Transverse colon (tissue), 4 donors: ENCODE measurements at regions not wholly inside any gene's neighbourhood (a gene's known extent, or its start where the extent isn't known, plus 50 kb on each side); places are given as distances from the start of the nearest gene placed in this dataset.
"Not testable (repeated sequence)": the region's sequence is repeated elsewhere in the genome, so short reads cannot be mapped to it uniquely, and the experiment has no call there.

Experiments used
- DNase-seq: peaks from one replicate; pipeline ENCODE4 v3.0.0-alpha.2; 2019
- H3K27ac ChIP-seq, 4 donors: fragments of 200-600 bp; sonication (generic); 2 replicates each; pipeline ENCODE4 v1.5.1; 2016 to 2018; ENCODE audit warnings: inconsistent platforms in 4 of 4
- H3K27me3 ChIP-seq: fragments of 200-600 bp; sonication (generic); 2 replicates; pipeline ENCODE4 v1.5.1; 2017; ENCODE audit warnings: inconsistent platforms
- H3K36me3 ChIP-seq, 4 donors: fragments of 200-600 bp; sonication (generic); 2 replicates each; pipeline ENCODE4 v1.5.1; 2017 to 2019; ENCODE audit warnings: inconsistent platforms in 4 of 4
- H3K4me1 ChIP-seq, 4 donors: fragments of 200-600 bp; sonication (generic); 2 replicates each; pipeline ENCODE4 v1.5.1; 2017 to 2020; ENCODE audit warnings: inconsistent platforms in 4 of 4
- H3K4me3 ChIP-seq, 4 donors: fragments of 200-600 bp; sonication (generic); 1 replicate in 1 of 4; 2 replicates in 3 of 4; pipeline versions ENCODE4 v1.5.1 to v1.6.1; 2017 to 2019; ENCODE audit warnings: inconsistent platforms in 4 of 4
- H3K9me3 ChIP-seq, 2 donors: fragments of 200-600 bp; sonication (generic); 2 replicates each; pipeline ENCODE4 v1.5.1; 2017 to 2019; ENCODE audit warnings: inconsistent platforms in 2 of 2
- CTCF ChIP-seq, 5 experiments: fragments of 200-600 bp in 3 of 5; fragments of 450-650 bp in 2 of 5; sonication (generic) in 3 of 5; IDR thresholded peaks; 1 replicate in 2 of 5; 2 replicates in 3 of 5; pipeline ENCODE4 v1.5.1; 2016 to 2017; ENCODE audit warnings: antibody characterized with exemption in 5 of 5, inconsistent platforms in 3 of 5, mild to moderate bottlenecking in 2 of 5, moderate library complexity in 1 of 5
- EP300 ChIP-seq: sonication (generic); formaldehyde crosslinking; IDR thresholded peaks from one replicate; pipeline ENCODE4 v1.6.1; 2017; ENCODE audit warnings: antibody characterized with exemption, low read depth
- POLR2A ChIP-seq: fragments of 450-650 bp; IDR thresholded peaks from one replicate; pipeline ENCODE4 v1.6.1; 2016; ENCODE audit warnings: antibody characterized with exemption, mild to moderate bottlenecking, moderate library complexity
- POLR2AphosphoS5 ChIP-seq, 3 donors: sonication (generic); formaldehyde crosslinking; IDR thresholded peaks; one replicate each; pipeline ENCODE4 v1.6.1; 2016; ENCODE audit warnings: antibody characterized with exemption in 3 of 3
- WGBS, 2 donors: methylation state at CpG; one replicate each; pipeline ENCODE4 v1.1.5; 2018; ENCODE audit warnings: low coverage in 1 of 2; 5-methylcytosine and 5-hydroxymethylcytosine counted together
- in situ Hi-C, 4 donors: fragments of 200-750 bp; cut with MboI; loops; one replicate each; pipeline versions ENCODE4 v1.15.0 to v1.15.1; 2017; ENCODE audit warnings: low sequenced_read_pairs in 3 of 4, low pct_ligation_motif_present in 1 of 4, low pct_unique_long_range_greater_than_20kb in 1 of 4
- intact Hi-C: fragments of 100-400 bp; cut with DNase I; formaldehyde crosslinking; loops from one replicate; pipeline ENCODE4 v1.15.1; 2023; ENCODE audit warnings: low total_unique reads

DNA sequence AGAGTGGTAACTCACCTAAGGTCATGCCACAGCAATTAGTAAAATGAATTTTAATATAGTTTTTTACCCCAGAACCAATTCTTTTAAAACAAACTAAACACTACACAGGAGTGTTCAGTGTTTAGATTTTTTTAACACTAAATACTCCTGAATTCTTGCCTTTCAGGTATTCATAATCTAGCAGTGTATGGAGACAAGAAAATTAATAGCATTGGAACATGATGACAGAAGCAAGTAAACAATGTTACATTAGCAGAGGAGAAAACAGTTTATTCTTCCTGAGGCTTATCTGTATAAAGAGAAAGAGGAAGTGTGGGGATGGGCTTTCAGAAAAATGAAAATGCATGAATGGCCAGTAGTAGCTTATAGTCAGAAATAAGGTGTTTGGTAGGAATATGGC, 222.1 kb upstream of the FAT3 start:
- no peak for DNase-seq
- no peaks in the 10 kb centered on the region for H3K27me3 ChIP-seq
- no peaks in the 10 kb centered on the region for H3K36me3 ChIP-seq
- intact Hi-C loops (no loop called here), in situ Hi-C loops (no loop called here)
- no peaks in the 10 kb centered on the region for H3K4me1 ChIP-seq
- TF ChIP-seq CTCF (IDR thresholded peaks at IDR 0.05) (no peak), POLR2A (no peak), EP300 (no peak), POLR2AphosphoS5 (IDR thresholded peaks at IDR 0.05) (no peak)
- H3K4me3 ChIP-seq = no peak overlapping the region
- H3K27ac ChIP-seq = no peak overlapping the region
- no peaks in the 10 kb centered on the region for H3K9me3 ChIP-seq

DNA sequence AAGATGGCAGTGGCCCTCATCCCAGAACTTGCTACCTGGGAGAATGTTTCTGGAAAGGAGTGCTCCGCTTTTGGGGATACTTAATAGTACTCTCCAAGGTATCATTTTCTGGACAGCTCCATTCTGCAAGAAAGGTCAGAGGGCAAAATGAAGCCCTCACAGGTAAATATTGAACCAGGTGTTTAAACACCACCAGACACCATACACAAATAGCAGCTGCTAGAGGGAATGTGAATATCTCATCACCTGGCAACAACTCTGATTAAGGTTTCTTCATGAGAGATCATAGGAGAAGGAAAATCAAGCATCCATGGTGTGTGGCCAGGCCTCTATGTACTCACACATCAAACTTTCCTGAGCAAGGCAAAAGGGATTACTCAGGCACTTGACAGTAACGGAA, 226.1 kb upstream of the FAT3 start:
- H3K36me3 ChIP-seq = no peaks in the 10 kb centered on the region
- no peak for DNase-seq
- no peak overlapping the region for H3K27ac ChIP-seq
- TF ChIP-seq CTCF (IDR thresholded peaks at IDR 0.05) (no peak), POLR2A (no peak), EP300 (no peak), POLR2AphosphoS5 (IDR thresholded peaks at IDR 0.05) (no peak)
- no peaks in the 10 kb centered on the region for H3K9me3 ChIP-seq
- WGBS, 2 donors = 89 to 100% methylated on average over 1 to 2 of the region's 2 CpGs
- intact Hi-C loops = no loop called here
- H3K27me3 ChIP-seq = no peaks in the 10 kb centered on the region
- in situ Hi-C loops = no loop called here
- H3K4me1 ChIP-seq = no peaks in the 10 kb centered on the region
- H3K4me3 ChIP-seq = no peak overlapping the region

GRCh38 chr11:91997226-91997625, 227.4 kb upstream of the FAT3 start:
- Histone ChIP-seq H3K27me3 (no peaks in the 10 kb centered on the region), H3K4me3 (no peak overlapping the region), H3K27ac (no peak overlapping the region), H3K9me3 (no peaks in the 10 kb centered on the region), H3K4me1 (no peaks in the 10 kb centered on the region), H3K36me3 (no peaks in the 10 kb centered on the region)
- intact Hi-C loops = no loop called here
- in situ Hi-C loops = no loop called here
- TF ChIP-seq POLR2AphosphoS5 (IDR thresholded peaks at IDR 0.05) (no peak), EP300 (no peak)
- WGBS, 2 donors = 58 to 62% methylated on average over 3 to 6 of the region's 6 CpGs
- DNase-seq = no peak

DNA sequence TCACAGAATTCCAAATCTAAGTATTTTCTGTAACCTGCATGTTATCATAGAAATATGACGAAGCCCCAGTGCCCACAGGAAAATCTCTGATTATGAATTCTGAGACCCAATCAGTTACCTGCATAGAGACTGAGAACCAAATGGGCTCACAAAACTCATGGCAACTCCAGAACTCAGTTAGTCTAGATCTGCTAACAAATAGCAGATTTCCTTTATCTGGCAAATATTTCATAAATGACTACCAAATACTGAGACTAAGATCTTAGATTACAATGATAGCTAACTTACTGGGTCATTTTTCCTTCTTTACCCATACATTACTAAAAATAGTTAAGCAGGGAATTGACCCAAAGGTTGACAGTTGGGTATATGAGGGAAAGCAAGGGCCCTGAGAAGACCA, 228.1 kb upstream of the FAT3 start:
- intact Hi-C loops (no loop called here), in situ Hi-C loops (no loop called here)
- DNase-seq = no peak
- H3K9me3 ChIP-seq = no peaks in the 10 kb centered on the region
- no peak overlapping the region for H3K4me3 ChIP-seq
- H3K27ac ChIP-seq = no peak overlapping the region
- WGBS, 2 donors = 96 to 100% methylated on average over 1 of the region's 1 CpG
- TF ChIP-seq EP300 (no peak), POLR2AphosphoS5 (IDR thresholded peaks at IDR 0.05) (no peak), POLR2A (no peak), CTCF (IDR thresholded peaks at IDR 0.05) (no peak)
- H3K4me1 ChIP-seq = no peaks in the 10 kb centered on the region
- H3K27me3 ChIP-seq = no peaks in the 10 kb centered on the region
- H3K36me3 ChIP-seq = no peaks in the 10 kb centered on the region

GRCh38 chr11:91988443-91988842, 236.2 kb upstream of the FAT3 start:
- H3K9me3 ChIP-seq, H3K27ac ChIP-seq, intact Hi-C loops, DNase-seq, in situ Hi-C loops, H3K27me3 ChIP-seq, H3K4me1 ChIP-seq, H3K36me3 ChIP-seq, H3K4me3 ChIP-seq: not testable (repeated sequence)
